ENCODE measurements at regions not wholly inside any gene's neighbourhood (a gene's known extent, or its start where the extent isn't known, plus 50 kb on each side); places are given as distances from the start of the nearest gene placed in this dataset.

- no peak for DNase-seq (ENCODE audit: low read depth)
Measured at GRCh38 chr6:20313051-20313450, 88.6 kb upstream of the E2F3 start.

- DNase-seq (ENCODE audit: low read depth) = no peak
Measured at GRCh38 chr6:20313960-20314530, 87.6 kb upstream of the E2F3 start.

GRCh38 chr6:20314866-20315845 is 86.5 kb upstream of the E2F3 start:
- no peak for DNase-seq (ENCODE audit: low read depth)

- DNase-seq (ENCODE audit: low read depth) = no peak
Measured at GRCh38 chr6:20317430-20317829, 84.2 kb upstream of the E2F3 start.

GRCh38 chr6:20318851-20319387 is 82.8 kb upstream of the E2F3 start:
- DNase-seq (ENCODE audit: low read depth) = no peak

- DNase-seq (ENCODE audit: low read depth) = no peak
Measured at GRCh38 chr6:20319520-20320357, 81.9 kb upstream of the E2F3 start.

- DNase-seq (ENCODE audit: low read depth) = no peak
Measured at GRCh38 chr6:20325641-20326421, 75.8 kb upstream of the E2F3 start.

- no peak for DNase-seq (ENCODE audit: low read depth)
Measured at GRCh38 chr6:20326422-20326728, 75.3 kb upstream of the E2F3 start.

- no peak for DNase-seq (ENCODE audit: low read depth)
Measured at GRCh38 chr6:20327141-20327540, 74.5 kb upstream of the E2F3 start.

- no peak for DNase-seq (ENCODE audit: low read depth)
Measured at GRCh38 chr6:20328266-20328923, 73.3 kb upstream of the E2F3 start.

- no peak for DNase-seq (ENCODE audit: low read depth)
Measured at GRCh38 chr6:20328924-20329300, 72.8 kb upstream of the E2F3 start.

- no peak for DNase-seq (ENCODE audit: low read depth)
Measured at GRCh38 chr6:20331042-20331441, 70.6 kb upstream of the E2F3 start.

- no peak for DNase-seq (ENCODE audit: low read depth)
Measured at GRCh38 chr6:20331625-20332024, 70.1 kb upstream of the E2F3 start.

GRCh38 chr6:20332441-20333006 is 69.2 kb upstream of the E2F3 start:
- no peak for DNase-seq (ENCODE audit: low read depth)

GRCh38 chr6:20333721-20334269 is 67.9 kb upstream of the E2F3 start:
- no peak for DNase-seq (ENCODE audit: low read depth)

GRCh38 chr6:20334334-20334733 is 67.3 kb upstream of the E2F3 start:
- no peak for DNase-seq (ENCODE audit: low read depth)

GRCh38 chr6:20334962-20335361 is 66.7 kb upstream of the E2F3 start:
- DNase-seq (ENCODE audit: low read depth) = no peak

GRCh38 chr6:20335872-20336271 is 65.8 kb upstream of the E2F3 start:
- no peak for DNase-seq (ENCODE audit: low read depth)

- no peak for DNase-seq (ENCODE audit: low read depth)
Measured at GRCh38 chr6:20338156-20338555, 63.5 kb upstream of the E2F3 start.

GRCh38 chr6:20340068-20340848 is 61.4 kb upstream of the E2F3 start:
- no peak for DNase-seq (ENCODE audit: low read depth)
